Esophagus (tissue), 2 donors: ENCODE measurements at regions not wholly inside any gene's neighbourhood (a gene's known extent, or its start where the extent isn't known, plus 50 kb on each side); places are given as distances from the start of the nearest gene placed in this dataset.

Experiments used
- H3K27ac ChIP-seq, 2 donors: one replicate each; pipeline ENCODE4 v1.5.1; 2013; ENCODE audit warnings: low read depth in 2 of 2, mild to moderate bottlenecking in 2 of 2, inconsistent platforms in 1 of 2, low read length in 1 of 2, moderate library complexity in 1 of 2
- H3K27me3 ChIP-seq, 2 donors: one replicate each; pipeline ENCODE4 v1.6.1; 2013; ENCODE audit warnings: low read length in 2 of 2, control low read depth in 1 of 2, mild to moderate bottlenecking in 1 of 2; ENCODE audit not compliant: insufficient read depth in 2 of 2, control insufficient read depth in 1 of 2
- H3K36me3 ChIP-seq, 2 donors: one replicate each; pipeline ENCODE4 v1.6.1; 2013; ENCODE audit warnings: low read length in 1 of 2; ENCODE audit not compliant: control insufficient read depth in 2 of 2, insufficient read depth in 2 of 2
- H3K4me1 ChIP-seq, 2 donors: one replicate each; pipeline ENCODE4 v1.6.1; 2013; ENCODE audit warnings: low read length in 1 of 2; ENCODE audit not compliant: control insufficient read depth in 2 of 2, insufficient read depth in 2 of 2
- H3K4me3 ChIP-seq, 2 donors: one replicate each; pipeline ENCODE4 v1.5.1; 2013; ENCODE audit warnings: low read length in 2 of 2, mild to moderate bottlenecking in 2 of 2, low read depth in 1 of 2, moderate library complexity in 1 of 2
- H3K9me3 ChIP-seq, 2 donors: one replicate each; pipeline ENCODE4 v1.6.1; 2013; ENCODE audit warnings: mild to moderate bottlenecking in 2 of 2, low read depth in 1 of 2, low read length in 1 of 2, moderate library complexity in 1 of 2; ENCODE audit not compliant: control insufficient read depth in 2 of 2, insufficient read depth in 1 of 2
- WGBS, 2 donors: extraction: QIAGEN DNeasy Blood & Tissue Kit; methylation state at CpG; one replicate each; pipeline ENCODE4 v1.1.7; 2013; 5-methylcytosine and 5-hydroxymethylcytosine counted together
- donor health status: healthy with polysubstance abuse.
- donor health status: Bipolar disorder and iron deficiency.

GRCh38 chr13:40429706-40430545, 236.5 kb downstream of the FOXO1 start:
- H3K4me1 ChIP-seq = no peaks in the 10 kb centered on the region
- no peak overlapping the region for H3K4me3 ChIP-seq
- 87 to 91% methylated on average over 10 of the region's 10 CpGs for WGBS, 2 donors
- H3K9me3 ChIP-seq = no peaks in the 10 kb centered on the region
- H3K36me3 ChIP-seq = no peaks in the 10 kb centered on the region
- no peaks in the 10 kb centered on the region for H3K27me3 ChIP-seq
- H3K27ac ChIP-seq = no peak overlapping the region

- Histone ChIP-seq H3K27me3 (no peaks in the 10 kb centered on the region), H3K4me1 (no peaks in the 10 kb centered on the region), H3K9me3 (no peaks in the 10 kb centered on the region), H3K4me3 (no peak overlapping the region), H3K36me3 (no peaks in the 10 kb centered on the region), H3K27ac (no peak overlapping the region)
- WGBS, 2 donors = 81 to 83% methylated on average over 5 of the region's 5 CpGs
Observed at GRCh38 chr13:40432018-40432978, 234.1 kb downstream of the FOXO1 start.

- WGBS, 2 donors = 79% methylated on average over 6 of the region's 6 CpGs
- Histone ChIP-seq H3K4me1 (no peaks in the 10 kb centered on the region), H3K9me3 (no peaks in the 10 kb centered on the region), H3K4me3 (no peak overlapping the region), H3K27me3 (no peaks in the 10 kb centered on the region), H3K27ac (no peak overlapping the region), H3K36me3 (no peaks in the 10 kb centered on the region)
Observed at GRCh38 chr13:40433001-40433400, 233.4 kb downstream of the FOXO1 start.

- WGBS, 2 donors = 77 to 84% methylated on average over 4 of the region's 4 CpGs
- Histone ChIP-seq H3K36me3 (no peaks in the 10 kb centered on the region), H3K9me3 (no peaks in the 10 kb centered on the region), H3K27me3 (no peaks in the 10 kb centered on the region), H3K4me1 (no peaks in the 10 kb centered on the region), H3K4me3 (no peak overlapping the region), H3K27ac (no peak overlapping the region)
Observed at GRCh38 chr13:40433577-40433976, 232.9 kb downstream of the FOXO1 start.

GRCh38 chr13:40434516-40435397, 231.7 kb downstream of the FOXO1 start:
- Histone ChIP-seq H3K36me3 (no peaks in the 10 kb centered on the region), H3K9me3 (no peaks in the 10 kb centered on the region), H3K4me1 (no peaks in the 10 kb centered on the region), H3K27ac (no peak overlapping the region), H3K27me3 (no peaks in the 10 kb centered on the region), H3K4me3 (no peak overlapping the region)
- 79 to 83% methylated on average over 4 of the region's 4 CpGs for WGBS, 2 donors

GRCh38 chr13:40438022-40438680, 228.3 kb downstream of the FOXO1 start:
- Histone ChIP-seq H3K27ac (no peak overlapping the region), H3K27me3 (no peaks in the 10 kb centered on the region), H3K4me1 (no peaks in the 10 kb centered on the region), H3K36me3 (no peaks in the 10 kb centered on the region), H3K4me3 (no peak overlapping the region), H3K9me3 (no peaks in the 10 kb centered on the region)
- 58 to 59% methylated on average over 6 of the region's 6 CpGs for WGBS, 2 donors

- peak overlapping the region in 1 of 2 donors; percentile 25 for H3K27ac ChIP-seq
Observed at GRCh38 chr13:40438999-40439797, 227.2 kb downstream of the FOXO1 start.

GRCh38 chr13:40439928-40440327, 226.5 kb downstream of the FOXO1 start:
- no peaks in the 10 kb centered on the region for H3K27me3 ChIP-seq
- H3K9me3 ChIP-seq = no peaks in the 10 kb centered on the region
- no peaks in the 10 kb centered on the region for H3K36me3 ChIP-seq
- H3K4me3 ChIP-seq = no peak overlapping the region
- H3K27ac ChIP-seq = no peak overlapping the region
- no peaks in the 10 kb centered on the region for H3K4me1 ChIP-seq

More at GRCh38 chr13:40438999-40439797, 227.2 kb downstream of the FOXO1 start:
- no peak overlapping the region for H3K4me3 ChIP-seq
- no peaks in the 10 kb centered on the region for H3K36me3 ChIP-seq
- no peaks in the 10 kb centered on the region for H3K9me3 ChIP-seq
- no peaks in the 10 kb centered on the region for H3K27me3 ChIP-seq
- 48 to 54% methylated on average over 12 of the region's 12 CpGs for WGBS, 2 donors
- no peaks in the 10 kb centered on the region for H3K4me1 ChIP-seq
